SK-N-SH treated with all-trans-retinoic acid at 6 μM for 48 hours (cell line): ENCODE measurements at regions not wholly inside any gene's neighbourhood (a gene's known extent, or its start where the extent isn't known, plus 50 kb on each side); places are given as distances from the start of the nearest gene placed in this dataset.

Source experiments
- ATAC-seq: fragments of 200-7000 bp; cut with Tn5 transposase; 3 replicates; pipeline ENCODE4 v1.9.1; 2020; ENCODE audit warnings: mild to moderate bottlenecking, moderate library complexity
- ARNTL ChIP-seq: fragments of 450-650 bp; formaldehyde crosslinking; IDR thresholded peaks from 2 replicates; pipeline ENCODE4 v1.5.0; 2020; ENCODE audit warnings: low read depth, mild to moderate bottlenecking, moderate library complexity, borderline replicate concordance
- BACH2 ChIP-seq: fragments of 250-450 bp; sonication (Bioruptor Pico); IDR thresholded peaks from 2 replicates; pipeline ENCODE4 v1.9.0; 2021; ENCODE audit warnings: mild to moderate bottlenecking, borderline replicate concordance
- CSDC2 ChIP-seq: fragments of 250-450 bp; sonication (Bioruptor Pico); IDR thresholded peaks from 2 replicates; pipeline ENCODE4 v1.5.0; 2020; ENCODE audit warnings: mild to moderate bottlenecking, moderate library complexity
- ESRRG ChIP-seq: fragments of 250-450 bp; sonication (Bioruptor Pico); IDR thresholded peaks from 2 replicates; pipeline ENCODE4 v1.6.1; 2021; ENCODE audit warnings: mild to moderate bottlenecking
- GLIS3 ChIP-seq: fragments of 250-450 bp; sonication (Bioruptor Pico); IDR thresholded peaks from 2 replicates; pipeline ENCODE4 v1.5.0; 2020; ENCODE audit warnings: mild to moderate bottlenecking, moderate library complexity
- ISL1 ChIP-seq: fragments of 250-450 bp; sonication (Bioruptor Pico); IDR thresholded peaks from 2 replicates; pipeline ENCODE4 v2.1.2; 2022; ENCODE audit warnings: mild to moderate bottlenecking, moderate library complexity
- OSR1 ChIP-seq: fragments of 250-450 bp; sonication (Bioruptor Pico); IDR thresholded peaks from 2 replicates; pipeline ENCODE4 v1.8.0; 2022; ENCODE audit warnings: moderate library complexity, mild to moderate bottlenecking, inconsistent platforms
- POU6F1 ChIP-seq: fragments of 250-450 bp; sonication (Bioruptor Pico); IDR thresholded peaks from 2 replicates; pipeline ENCODE4 v1.8.0; 2021; ENCODE audit warnings: low read depth, mild to moderate bottlenecking, moderate library complexity, borderline replicate concordance
- RARB ChIP-seq: fragments of 250-450 bp; sonication (Bioruptor Pico); IDR thresholded peaks from 2 replicates; pipeline ENCODE4 v1.8.0; 2021; ENCODE audit warnings: mild to moderate bottlenecking, moderate library complexity
- SNAI2 ChIP-seq: fragments of 250-450 bp; sonication (Bioruptor Pico); IDR thresholded peaks from 2 replicates; pipeline ENCODE4 v1.5.0; 2020; ENCODE audit warnings: mild to moderate bottlenecking, moderate library complexity
- TCF4 ChIP-seq: fragments of 250-450 bp; sonication (Bioruptor Pico); IDR thresholded peaks from 2 replicates; pipeline ENCODE4 v1.8.0; 2021; ENCODE audit warnings: mild to moderate bottlenecking, moderate library complexity, borderline replicate concordance
- TOX ChIP-seq: fragments of 250-450 bp; sonication (Bioruptor Pico); IDR thresholded peaks from 2 replicates; pipeline ENCODE4 v1.8.0; 2021; ENCODE audit warnings: mild to moderate bottlenecking, moderate library complexity, borderline replicate concordance
- ZC3H10 ChIP-seq: fragments of 250-450 bp; sonication (Bioruptor Pico); IDR thresholded peaks from 2 replicates; pipeline ENCODE4 v1.5.1; 2021; ENCODE audit warnings: mild to moderate bottlenecking, moderate library complexity
- ZFP3 ChIP-seq: fragments of 250-450 bp; sonication (Bioruptor Pico); IDR thresholded peaks from 2 replicates; pipeline ENCODE4 v1.5.0; 2020; ENCODE audit warnings: mild to moderate bottlenecking, moderate library complexity
- ZFP30 ChIP-seq: fragments of 450-650 bp; formaldehyde crosslinking; IDR thresholded peaks from 2 replicates; pipeline ENCODE4 v1.5.0; 2022; ENCODE audit warnings: mild to moderate bottlenecking, moderate library complexity
- ZNF565 ChIP-seq: fragments of 450-650 bp; formaldehyde crosslinking; conservative IDR thresholded peaks from 2 replicates; pipeline ENCODE4 v1.5.0; 2020; ENCODE audit warnings: low read depth, mild to moderate bottlenecking, moderate library complexity
- ZNF70 ChIP-seq: fragments of 450-650 bp; formaldehyde crosslinking; IDR thresholded peaks from 2 replicates; pipeline ENCODE4 v1.5.0; 2020; ENCODE audit warnings: mild to moderate bottlenecking, moderate library complexity
- ZNF8 ChIP-seq: fragments of 450-650 bp; formaldehyde crosslinking; IDR thresholded peaks from 2 replicates; pipeline ENCODE4 v1.5.0; 2020; ENCODE audit warnings: mild to moderate bottlenecking, moderate library complexity
- TF ChIP-seq, protein P1 (sequence below): fragments of 250-450 bp; sonication (Bioruptor Pico); IDR thresholded peaks from 2 replicates; pipeline ENCODE4 v1.5.1; 2020; ENCODE audit warnings: low read depth, mild to moderate bottlenecking, moderate library complexity
- TF ChIP-seq, protein P2 (sequence below): fragments of 250-450 bp; sonication (Bioruptor Pico); IDR thresholded peaks from 2 replicates; pipeline ENCODE4 v1.5.0; 2020; ENCODE audit warnings: mild to moderate bottlenecking, moderate library complexity
- TF ChIP-seq, protein P3 (sequence below): fragments of 250-450 bp; sonication (Bioruptor Pico); IDR thresholded peaks from 2 replicates; pipeline ENCODE4 v1.8.0; 2020; ENCODE audit warnings: mild to moderate bottlenecking, moderate library complexity, borderline replicate concordance
- TF ChIP-seq, protein P4 (sequence below): fragments of 250-450 bp; sonication (Bioruptor Pico); IDR thresholded peaks from 2 replicates; pipeline ENCODE4 v1.5.1; 2021; ENCODE audit warnings: mild to moderate bottlenecking, moderate library complexity

GRCh38 chr14:56896231-56896630 lies 86.0 kb upstream of the OTX2 start:
- no peak for ATAC-seq
- TF ChIP-seq ARNTL (CRISPR knock-in tag) (no peak), GLIS3 (CRISPR knock-in tag) (no peak), RARB (no peak), OSR1 (CRISPR knock-in tag) (no peak), TOX (CRISPR knock-in tag) (no peak), ZNF70 (CRISPR knock-in tag) (no peak), ZNF565 (CRISPR knock-in tag) (no peak), TCF4 (no peak), ZFP3 (CRISPR knock-in tag) (no peak), CSDC2 (CRISPR knock-in tag) (no peak), ZC3H10 (no peak), ZNF8 (CRISPR knock-in tag) (no peak), POU6F1 (CRISPR knock-in tag) (no peak)
- TF ChIP-seq, protein P1, sequence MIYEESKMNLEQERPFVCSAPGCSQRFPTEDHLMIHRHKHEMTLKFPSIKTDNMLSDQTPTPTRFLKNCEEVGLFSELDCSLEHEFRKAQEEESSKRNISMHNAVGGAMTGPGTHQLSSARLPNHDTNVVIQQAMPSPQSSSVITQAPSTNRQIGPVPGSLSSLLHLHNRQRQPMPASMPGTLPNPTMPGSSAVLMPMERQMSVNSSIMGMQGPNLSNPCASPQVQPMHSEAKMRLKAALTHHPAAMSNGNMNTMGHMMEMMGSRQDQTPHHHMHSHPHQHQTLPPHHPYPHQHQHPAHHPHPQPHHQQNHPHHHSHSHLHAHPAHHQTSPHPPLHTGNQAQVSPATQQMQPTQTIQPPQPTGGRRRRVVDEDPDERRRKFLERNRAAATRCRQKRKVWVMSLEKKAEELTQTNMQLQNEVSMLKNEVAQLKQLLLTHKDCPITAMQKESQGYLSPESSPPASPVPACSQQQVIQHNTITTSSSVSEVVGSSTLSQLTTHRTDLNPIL (CRISPR knock-in tag): no peak
- TF ChIP-seq, protein P2, sequence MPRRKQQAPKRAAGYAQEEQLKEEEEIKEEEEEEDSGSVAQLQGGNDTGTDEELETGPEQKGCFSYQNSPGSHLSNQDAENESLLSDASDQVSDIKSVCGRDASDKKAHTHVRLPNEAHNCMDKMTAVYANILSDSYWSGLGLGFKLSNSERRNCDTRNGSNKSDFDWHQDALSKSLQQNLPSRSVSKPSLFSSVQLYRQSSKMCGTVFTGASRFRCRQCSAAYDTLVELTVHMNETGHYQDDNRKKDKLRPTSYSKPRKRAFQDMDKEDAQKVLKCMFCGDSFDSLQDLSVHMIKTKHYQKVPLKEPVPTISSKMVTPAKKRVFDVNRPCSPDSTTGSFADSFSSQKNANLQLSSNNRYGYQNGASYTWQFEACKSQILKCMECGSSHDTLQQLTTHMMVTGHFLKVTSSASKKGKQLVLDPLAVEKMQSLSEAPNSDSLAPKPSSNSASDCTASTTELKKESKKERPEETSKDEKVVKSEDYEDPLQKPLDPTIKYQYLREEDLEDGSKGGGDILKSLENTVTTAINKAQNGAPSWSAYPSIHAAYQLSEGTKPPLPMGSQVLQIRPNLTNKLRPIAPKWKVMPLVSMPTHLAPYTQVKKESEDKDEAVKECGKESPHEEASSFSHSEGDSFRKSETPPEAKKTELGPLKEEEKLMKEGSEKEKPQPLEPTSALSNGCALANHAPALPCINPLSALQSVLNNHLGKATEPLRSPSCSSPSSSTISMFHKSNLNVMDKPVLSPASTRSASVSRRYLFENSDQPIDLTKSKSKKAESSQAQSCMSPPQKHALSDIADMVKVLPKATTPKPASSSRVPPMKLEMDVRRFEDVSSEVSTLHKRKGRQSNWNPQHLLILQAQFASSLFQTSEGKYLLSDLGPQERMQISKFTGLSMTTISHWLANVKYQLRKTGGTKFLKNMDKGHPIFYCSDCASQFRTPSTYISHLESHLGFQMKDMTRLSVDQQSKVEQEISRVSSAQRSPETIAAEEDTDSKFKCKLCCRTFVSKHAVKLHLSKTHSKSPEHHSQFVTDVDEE (CRISPR knock-in tag): no peak
- TF ChIP-seq, protein P3, sequence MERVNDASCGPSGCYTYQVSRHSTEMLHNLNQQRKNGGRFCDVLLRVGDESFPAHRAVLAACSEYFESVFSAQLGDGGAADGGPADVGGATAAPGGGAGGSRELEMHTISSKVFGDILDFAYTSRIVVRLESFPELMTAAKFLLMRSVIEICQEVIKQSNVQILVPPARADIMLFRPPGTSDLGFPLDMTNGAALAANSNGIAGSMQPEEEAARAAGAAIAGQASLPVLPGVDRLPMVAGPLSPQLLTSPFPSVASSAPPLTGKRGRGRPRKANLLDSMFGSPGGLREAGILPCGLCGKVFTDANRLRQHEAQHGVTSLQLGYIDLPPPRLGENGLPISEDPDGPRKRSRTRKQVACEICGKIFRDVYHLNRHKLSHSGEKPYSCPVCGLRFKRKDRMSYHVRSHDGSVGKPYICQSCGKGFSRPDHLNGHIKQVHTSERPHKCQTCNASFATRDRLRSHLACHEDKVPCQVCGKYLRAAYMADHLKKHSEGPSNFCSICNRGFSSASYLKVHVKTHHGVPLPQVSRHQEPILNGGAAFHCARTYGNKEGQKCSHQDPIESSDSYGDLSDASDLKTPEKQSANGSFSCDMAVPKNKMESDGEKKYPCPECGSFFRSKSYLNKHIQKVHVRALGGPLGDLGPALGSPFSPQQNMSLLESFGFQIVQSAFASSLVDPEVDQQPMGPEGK (CRISPR knock-in tag): no peak
- TF ChIP-seq, protein P4, sequence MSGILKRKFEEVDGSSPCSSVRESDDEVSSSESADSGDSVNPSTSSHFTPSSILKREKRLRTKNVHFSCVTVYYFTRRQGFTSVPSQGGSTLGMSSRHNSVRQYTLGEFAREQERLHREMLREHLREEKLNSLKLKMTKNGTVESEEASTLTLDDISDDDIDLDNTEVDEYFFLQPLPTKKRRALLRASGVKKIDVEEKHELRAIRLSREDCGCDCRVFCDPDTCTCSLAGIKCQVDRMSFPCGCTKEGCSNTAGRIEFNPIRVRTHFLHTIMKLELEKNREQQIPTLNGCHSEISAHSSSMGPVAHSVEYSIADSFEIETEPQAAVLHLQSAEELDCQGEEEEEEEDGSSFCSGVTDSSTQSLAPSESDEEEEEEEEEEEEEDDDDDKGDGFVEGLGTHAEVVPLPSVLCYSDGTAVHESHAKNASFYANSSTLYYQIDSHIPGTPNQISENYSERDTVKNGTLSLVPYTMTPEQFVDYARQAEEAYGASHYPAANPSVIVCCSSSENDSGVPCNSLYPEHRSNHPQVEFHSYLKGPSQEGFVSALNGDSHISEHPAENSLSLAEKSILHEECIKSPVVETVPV (CRISPR knock-in tag): no peak
- TF ChIP-seq, all 23 proteins: peak for 0

DNA sequence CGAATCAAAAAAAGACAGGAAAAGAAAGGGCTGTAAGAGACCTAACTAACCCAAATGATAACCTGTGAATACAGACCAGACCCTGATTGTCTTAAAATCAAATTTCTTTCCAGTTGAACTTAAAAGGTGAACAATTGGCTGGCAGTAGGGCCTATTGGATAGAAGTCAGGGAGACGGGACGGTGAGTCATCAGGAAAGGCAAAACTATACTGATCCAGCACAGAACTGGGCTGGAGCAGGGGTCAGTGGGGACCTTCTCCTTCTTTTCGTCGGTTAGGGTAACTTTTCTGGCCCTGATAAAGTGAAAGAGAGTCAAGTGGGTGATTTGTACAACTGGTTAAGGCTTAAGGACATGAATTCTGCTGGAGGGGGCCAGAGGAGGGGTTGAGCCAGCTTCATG lies 84.9 kb upstream of the OTX2 start:
- TF ChIP-seq BACH2 (CRISPR knock-in tag) (no peak), ARNTL (CRISPR knock-in tag) (no peak), TOX (CRISPR knock-in tag) (no peak), RARB (no peak), ZNF8 (CRISPR knock-in tag) (no peak), ESRRG (no peak), SNAI2 (no peak), ISL1 (CRISPR knock-in tag) (no peak), CSDC2 (CRISPR knock-in tag) (no peak), ZFP30 (CRISPR knock-in tag) (no peak), OSR1 (CRISPR knock-in tag) (no peak)
- TF ChIP-seq, protein P1 (CRISPR knock-in tag): no peak
- TF ChIP-seq, protein P2 (CRISPR knock-in tag): no peak
- TF ChIP-seq, protein P4 (CRISPR knock-in tag): no peak
- TF ChIP-seq, protein P3 (CRISPR knock-in tag): no peak
- TF ChIP-seq, all 23 proteins: peak for 0
- ATAC-seq: no peak
